Middle frontal gyrus (tissue), 1 donor: ENCODE measurements at regions not wholly inside any gene's neighbourhood (a gene's known extent, or its start where the extent isn't known, plus 50 kb on each side); places are given as distances from the start of the nearest gene placed in this dataset.

ENCODE experiments used
- DNase-seq: peaks from one replicate; pipeline ENCODE4 v3.0.0-alpha.2; 2015; ENCODE audit warnings: low spot score; ENCODE audit errors: extremely low spot score

- no peak for DNase-seq
Observed at GRCh38 chr18:55121397-55122170, 162.3 kb upstream of the CCDC68 start.

- DNase-seq, result no peak
Observed at GRCh38 chr18:55120896-55121295, 161.6 kb upstream of the CCDC68 start.

GRCh38 chr18:55119434-55119833 lies 160.2 kb upstream of the CCDC68 start:
- no peak for DNase-seq

- DNase-seq, result no peak
Observed at GRCh38 chr18:55119016-55119415, 159.8 kb upstream of the CCDC68 start.

GRCh38 chr18:55116863-55117262 lies 157.6 kb upstream of the CCDC68 start:
- DNase-seq, result no peak

DNA sequence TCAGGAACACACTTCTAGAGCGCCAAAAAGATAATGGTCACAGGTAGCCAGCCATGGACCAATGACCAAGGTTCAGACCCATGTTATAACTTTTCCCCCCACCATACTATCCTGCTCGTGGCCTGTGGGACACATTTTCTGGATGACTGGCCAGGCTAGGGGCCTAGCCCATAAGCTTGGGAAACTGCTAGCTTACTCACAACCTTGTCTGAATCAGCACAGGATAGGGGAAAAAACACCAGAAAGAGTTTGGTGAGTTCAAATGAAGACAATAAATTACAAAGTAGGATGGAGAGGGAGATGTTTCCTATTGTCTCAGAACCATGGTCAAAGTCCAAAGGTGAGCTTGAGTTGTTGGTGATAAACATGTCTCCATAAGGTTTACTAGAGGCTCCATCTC lies 156.3 kb upstream of the CCDC68 start:
- no peak for DNase-seq

DNA sequence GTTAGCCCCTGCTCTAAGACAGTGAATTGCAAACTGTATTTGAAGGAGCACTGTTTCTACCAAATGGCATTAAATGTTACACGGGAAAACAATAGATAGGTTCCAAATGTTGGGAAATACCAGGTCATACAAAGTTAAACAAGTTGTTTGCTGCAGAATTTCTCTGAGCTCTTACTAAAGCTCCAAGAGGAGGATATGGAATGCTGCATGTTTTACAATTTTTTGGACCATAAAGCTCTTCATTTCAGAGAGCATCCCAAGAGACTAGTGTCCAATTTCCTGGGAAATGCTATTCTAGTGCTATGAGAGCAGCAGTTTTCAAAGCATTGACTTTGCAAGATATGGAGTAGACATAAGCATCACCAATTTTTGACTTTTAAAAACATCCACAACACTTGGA lies 155.6 kb upstream of the CCDC68 start:
- DNase-seq, result no peak

- DNase-seq, result no peak
Observed at GRCh38 chr18:55113800-55114199, 154.5 kb upstream of the CCDC68 start.

DNA sequence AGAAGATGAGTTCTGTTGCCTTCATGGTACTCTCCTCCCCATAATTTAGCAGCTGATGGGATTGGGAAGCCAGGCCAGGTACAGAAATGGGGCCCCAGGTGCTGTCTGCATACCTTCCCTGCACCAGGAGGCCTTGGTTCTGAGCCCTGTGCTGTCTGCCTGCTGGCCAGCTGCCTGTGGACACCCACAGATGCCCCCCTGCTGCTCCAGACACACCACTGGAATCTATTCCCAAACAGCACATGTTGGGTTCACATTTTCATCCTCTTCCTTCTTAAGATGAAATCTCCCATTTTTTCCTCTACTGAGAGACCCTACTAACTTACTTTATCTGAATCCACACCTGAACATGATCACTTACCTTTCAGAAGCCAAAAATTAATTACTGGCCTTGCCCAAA lies 152.0 kb upstream of the CCDC68 start:
- no peak for DNase-seq

DNA sequence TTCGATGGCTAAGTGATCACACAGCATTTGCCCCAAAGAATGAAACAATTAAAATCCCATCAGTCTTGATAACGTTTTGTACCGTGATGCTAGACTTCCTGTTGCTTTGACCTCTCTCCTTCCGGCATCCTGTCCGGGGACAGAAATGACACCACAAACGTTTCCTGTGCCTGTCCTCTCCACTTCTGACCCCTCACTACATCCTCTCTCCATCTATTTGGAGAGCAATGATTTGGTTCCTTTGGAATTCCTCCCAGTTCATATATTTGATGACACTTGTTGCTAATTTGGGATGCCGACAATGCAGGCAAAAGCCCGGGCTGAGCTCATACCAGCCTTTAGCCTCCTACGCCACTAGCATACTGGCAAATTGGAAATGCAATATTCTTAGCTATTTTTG lies 151.2 kb upstream of the CCDC68 start:
- DNase-seq, result no peak

- DNase-seq, result no peak
Observed at GRCh38 chr18:55109818-55110414, 150.7 kb upstream of the CCDC68 start.

DNA sequence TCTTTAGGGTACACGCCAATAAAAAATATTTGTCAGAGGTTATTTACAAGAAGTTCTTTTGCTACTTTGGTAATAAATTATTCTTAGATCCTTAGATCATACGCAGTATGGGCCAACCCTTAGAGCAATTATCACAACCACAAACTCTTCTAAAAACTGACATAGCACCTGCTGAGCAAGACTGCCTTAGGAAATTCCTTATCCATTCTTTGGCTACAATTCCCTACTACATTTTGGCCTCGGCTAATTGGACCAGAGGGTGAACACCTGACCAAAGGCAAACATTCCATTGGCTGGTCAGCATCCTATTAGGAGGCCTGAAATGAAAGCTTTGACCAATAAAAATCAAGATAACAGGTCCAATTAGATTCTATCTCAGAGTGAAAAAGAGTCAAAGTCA lies 147.6 kb upstream of the CCDC68 start:
- no peak for DNase-seq

DNA sequence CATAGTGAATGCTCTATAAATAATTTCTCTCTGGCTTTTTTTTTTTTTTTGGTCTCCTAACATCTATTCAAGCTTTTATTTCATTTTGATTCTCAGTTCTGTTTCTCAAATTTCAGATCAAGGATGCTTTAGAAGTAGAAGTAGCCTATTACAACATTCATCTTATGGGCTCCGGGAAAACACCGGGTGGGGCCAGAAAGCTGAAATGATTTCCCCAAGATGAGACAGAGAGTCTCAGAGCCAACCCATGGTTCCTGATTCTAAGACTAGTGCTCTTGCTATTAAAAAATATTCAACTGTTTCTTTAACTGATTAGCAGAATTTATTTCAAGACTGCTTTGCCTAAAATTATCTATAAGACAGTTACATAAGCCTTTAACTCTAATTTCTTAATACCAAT lies 147.2 kb upstream of the CCDC68 start:
- DNase-seq, result no peak

DNA sequence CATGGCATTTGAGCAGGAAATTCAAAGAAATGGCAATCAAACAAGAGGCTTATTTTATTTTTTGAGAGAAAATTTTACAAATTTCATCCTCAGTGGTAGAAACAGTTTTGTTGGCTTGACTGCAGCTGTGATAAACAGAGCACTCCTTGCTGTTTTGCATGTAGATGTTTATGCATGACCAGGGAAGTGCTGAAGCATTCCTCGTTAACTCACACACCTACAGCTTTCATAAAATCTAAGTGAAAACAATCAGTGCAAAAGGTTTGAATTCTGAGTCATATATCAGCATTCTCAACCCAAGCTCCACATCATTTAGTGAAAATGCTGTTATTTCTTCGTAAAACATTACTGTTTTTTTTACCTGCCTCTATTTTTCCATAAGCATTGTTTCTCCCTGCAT lies 146.6 kb upstream of the CCDC68 start:
- DNase-seq, result no peak

GRCh38 chr18:55102958-55103456 lies 143.7 kb upstream of the CCDC68 start:
- DNase-seq, result no peak

- no peak for DNase-seq
Observed at GRCh38 chr18:55102501-55102900, 143.2 kb upstream of the CCDC68 start.

- DNase-seq, result no peak
Observed at GRCh38 chr18:55101458-55101824, 142.2 kb upstream of the CCDC68 start.

GRCh38 chr18:55100817-55101457 lies 141.7 kb upstream of the CCDC68 start:
- no peak for DNase-seq

DNA sequence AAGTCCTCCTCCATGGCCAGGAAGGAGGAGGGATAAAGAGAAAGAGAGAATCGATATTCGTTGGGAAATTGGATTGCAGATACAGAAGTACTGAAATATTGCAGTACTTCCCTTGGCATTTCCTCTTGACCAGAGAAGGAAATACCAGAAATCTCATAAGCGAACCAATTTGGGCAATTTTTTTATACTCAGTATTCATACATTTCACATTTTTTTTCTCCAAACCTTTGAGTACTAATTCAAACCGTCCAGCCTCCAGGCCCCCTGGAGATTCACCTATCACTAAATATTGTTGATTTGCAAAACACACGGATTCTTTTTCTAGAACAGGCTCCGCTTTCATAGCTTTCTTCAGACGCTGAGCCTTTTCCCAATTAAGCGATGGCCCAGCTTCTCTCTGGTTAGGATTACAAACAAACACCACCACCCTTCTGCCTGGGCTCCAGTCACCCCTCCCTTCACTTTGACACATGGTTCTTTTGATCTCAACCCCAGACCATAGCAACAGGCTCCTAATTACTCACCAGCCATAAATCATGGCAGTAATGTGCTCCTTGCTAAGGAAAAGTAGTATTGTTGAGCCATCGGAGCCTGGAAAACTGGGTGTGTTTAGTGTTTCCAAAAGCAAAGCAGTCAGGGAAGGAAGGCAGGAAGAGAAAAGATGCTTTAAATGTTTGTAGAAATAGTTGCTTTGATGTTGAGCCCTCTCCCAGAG lies 138.4 kb upstream of the CCDC68 start:
- DNase-seq, result no peak

GRCh38 chr18:55096263-55096951 lies 137.1 kb upstream of the CCDC68 start:
- peak; percentile 61 for DNase-seq

- no peak for DNase-seq
Observed at GRCh38 chr18:55095584-55095983, 136.3 kb upstream of the CCDC68 start.
